Activated naive CD4-positive, alpha-beta T cell treated with anti-CD3 and anti-CD28 coated beads for 36 hours (primary cell): ENCODE measurements at regions not wholly inside any gene's neighbourhood (a gene's known extent, or its start where the extent isn't known, plus 50 kb on each side); places are given as distances from the start of the nearest gene placed in this dataset.

Experiments
- CTCF ChIA-PET: fragments of 350-600 bp; sonication (Branson Sonifier 250); formaldehyde crosslinking; loops from one replicate; lab custom pipeline; 2021; ENCODE audit warnings: antibody characterized with exemption; lab: Charles Lee
- DNase-seq: peaks from one replicate; pipeline ENCODE4 v3.0.0-alpha.2; 2020
- H3K27ac Mint-ChIP-seq: one replicate; pipeline ENCODE4 v1.8.0; 2021; ENCODE audit warnings: mild to moderate bottlenecking, mixed read lengths
- H3K27me3 Mint-ChIP-seq: one replicate; pipeline ENCODE4 v1.8.0; 2021; ENCODE audit warnings: low read depth, mixed read lengths
- H3K36me3 Mint-ChIP-seq: one replicate; pipeline ENCODE4 v1.8.0; 2021; ENCODE audit warnings: low read depth, mixed read lengths
- H3K4me1 Mint-ChIP-seq: one replicate; pipeline ENCODE4 v1.8.0; 2021; ENCODE audit warnings: low read depth, mixed read lengths
- H3K4me3 Mint-ChIP-seq: one replicate; pipeline ENCODE4 v1.8.0; 2021; ENCODE audit warnings: mild to moderate bottlenecking, moderate library complexity, mixed read lengths
- H3K9me3 Mint-ChIP-seq: one replicate; pipeline ENCODE4 v1.8.0; 2021; ENCODE audit warnings: mixed read lengths
- intact Hi-C: fragments of 100-400 bp; cut with micrococcal nuclease; formaldehyde crosslinking; loops from one replicate; pipeline ENCODE4 v1.15.1; 2023

- Mint-ChIP-seq H3K4me1 (no peaks in the 10 kb centered on the region), H3K27ac (no peak overlapping the region), H3K9me3 (no peaks in the 10 kb centered on the region), H3K27me3 (peaks cover 40% of the 10 kb centered on the region), H3K4me3 (no peak overlapping the region), H3K36me3 (no peaks in the 10 kb centered on the region)
- CTCF ChIA-PET: interaction anchor here (0.7 to 3.5 kb wide), 5 partner anchors 12 to 191 kb away, joined by 3 to 26 read pairs (median 6); no protein-coding TSS in a partner anchor
- DNase-seq: peak; percentile 18
- intact Hi-C loops: no loop called here
Observed at GRCh38 chr15:77819851-77820728, 187.4 kb upstream of the LINGO1 start.

GRCh38 chr15:77819048-77819850 lies 186.5 kb upstream of the LINGO1 start:
- CTCF ChIA-PET: no interaction called here
- DNase-seq: no peak
- Mint-ChIP-seq H3K4me3 (no peak overlapping the region), H3K27me3 (peaks cover 40% of the 10 kb centered on the region), H3K27ac (no peak overlapping the region), H3K36me3 (no peaks in the 10 kb centered on the region), H3K9me3 (no peaks in the 10 kb centered on the region), H3K4me1 (no peaks in the 10 kb centered on the region)
- intact Hi-C loops: no loop called here

GRCh38 chr15:77818484-77819047 lies 185.9 kb upstream of the LINGO1 start:
- CTCF ChIA-PET: no interaction called here
- Mint-ChIP-seq H3K27me3 (peaks cover 40% of the 10 kb centered on the region), H3K4me3 (no peak overlapping the region), H3K9me3 (no peaks in the 10 kb centered on the region), H3K36me3 (no peaks in the 10 kb centered on the region), H3K4me1 (no peaks in the 10 kb centered on the region), H3K27ac (no peak overlapping the region)
- intact Hi-C loops: no loop called here
- no peak for DNase-seq

GRCh38 chr15:77817434-77817833 lies 184.7 kb upstream of the LINGO1 start:
- DNase-seq: no peak
- Mint-ChIP-seq H3K9me3 (no peaks in the 10 kb centered on the region), H3K27ac (no peak overlapping the region), H3K36me3 (no peaks in the 10 kb centered on the region), H3K4me1 (no peaks in the 10 kb centered on the region), H3K27me3 (peaks cover 39% of the 10 kb centered on the region), H3K4me3 (no peak overlapping the region)
- intact Hi-C loops: no loop called here
- CTCF ChIA-PET: interaction anchor here (1.0 kb wide), 1 partner anchor 12 kb away, joined by 3 read pairs; no protein-coding TSS in a partner anchor

GRCh38 chr15:77816983-77817382 lies 184.3 kb upstream of the LINGO1 start:
- H3K4me3 Mint-ChIP-seq: no peak overlapping the region

GRCh38 chr15:77815015-77815414 lies 182.3 kb upstream of the LINGO1 start:
- peaks cover 19% of the 10 kb centered on the region for H3K27me3 Mint-ChIP-seq
- no peaks in the 10 kb centered on the region for H3K36me3 Mint-ChIP-seq
- no peak overlapping the region for H3K27ac Mint-ChIP-seq
- H3K4me1 Mint-ChIP-seq: no peaks in the 10 kb centered on the region
- H3K4me3 Mint-ChIP-seq: no peak overlapping the region
- intact Hi-C loops: no loop called here
- no peak for DNase-seq
- H3K9me3 Mint-ChIP-seq: no peaks in the 10 kb centered on the region
- CTCF ChIA-PET: no interaction called here

More at GRCh38 chr15:77816983-77817382, 184.3 kb upstream of the LINGO1 start:
- Mint-ChIP-seq H3K4me1 (no peaks in the 10 kb centered on the region), H3K36me3 (no peaks in the 10 kb centered on the region), H3K27ac (no peak overlapping the region), H3K9me3 (no peaks in the 10 kb centered on the region), H3K27me3 (peaks cover 34% of the 10 kb centered on the region)
- CTCF ChIA-PET: interaction anchor here (1.0 kb wide), 1 partner anchor 12 kb away, joined by 3 read pairs; no protein-coding TSS in a partner anchor
- intact Hi-C loops: no loop called here
- no peak for DNase-seq

- intact Hi-C loops: no loop called here
- Mint-ChIP-seq H3K4me1 (no peaks in the 10 kb centered on the region), H3K36me3 (no peaks in the 10 kb centered on the region), H3K27ac (no peak overlapping the region), H3K9me3 (no peaks in the 10 kb centered on the region), H3K4me3 (no peak overlapping the region), H3K27me3 (peaks cover 13% of the 10 kb centered on the region)
- CTCF ChIA-PET: no interaction called here
- no peak for DNase-seq
Observed at GRCh38 chr15:77812664-77813063, 180.0 kb upstream of the LINGO1 start.

GRCh38 chr15:77811270-77811669 lies 178.6 kb upstream of the LINGO1 start:
- peaks cover 4% of the 10 kb centered on the region for H3K27me3 Mint-ChIP-seq
- no peaks in the 10 kb centered on the region for H3K4me1 Mint-ChIP-seq
- H3K36me3 Mint-ChIP-seq: no peaks in the 10 kb centered on the region
- DNase-seq: no peak
- no peaks in the 10 kb centered on the region for H3K9me3 Mint-ChIP-seq
- intact Hi-C loops: no loop called here
- no peak overlapping the region for H3K27ac Mint-ChIP-seq
- CTCF ChIA-PET: no interaction called here
- no peak overlapping the region for H3K4me3 Mint-ChIP-seq

GRCh38 chr15:77810130-77810571 lies 177.4 kb upstream of the LINGO1 start:
- no peaks in the 10 kb centered on the region for H3K36me3 Mint-ChIP-seq
- H3K27me3 Mint-ChIP-seq: no peaks in the 10 kb centered on the region
- H3K9me3 Mint-ChIP-seq: no peaks in the 10 kb centered on the region
- H3K4me3 Mint-ChIP-seq: no peak overlapping the region
- H3K27ac Mint-ChIP-seq: no peak overlapping the region
- CTCF ChIA-PET: no interaction called here
- no peaks in the 10 kb centered on the region for H3K4me1 Mint-ChIP-seq
- no peak for DNase-seq
- intact Hi-C loops: no loop called here

- H3K4me3 Mint-ChIP-seq: no peak overlapping the region
- no peaks in the 10 kb centered on the region for H3K36me3 Mint-ChIP-seq
- H3K27ac Mint-ChIP-seq: no peak overlapping the region
Observed at GRCh38 chr15:77808581-77809177, 176.0 kb upstream of the LINGO1 start.

GRCh38 chr15:77808075-77808474 lies 175.4 kb upstream of the LINGO1 start:
- H3K27ac Mint-ChIP-seq: no peak overlapping the region
- no peaks in the 10 kb centered on the region for H3K27me3 Mint-ChIP-seq
- DNase-seq: no peak
- no peaks in the 10 kb centered on the region for H3K4me1 Mint-ChIP-seq
- no peak overlapping the region for H3K4me3 Mint-ChIP-seq
- H3K36me3 Mint-ChIP-seq: no peaks in the 10 kb centered on the region
- CTCF ChIA-PET: no interaction called here
- no peaks in the 10 kb centered on the region for H3K9me3 Mint-ChIP-seq
- intact Hi-C loops: no loop called here

More at GRCh38 chr15:77808581-77809177, 176.0 kb upstream of the LINGO1 start:
- no peaks in the 10 kb centered on the region for H3K4me1 Mint-ChIP-seq
- no peak for DNase-seq
- CTCF ChIA-PET: no interaction called here
- H3K27me3 Mint-ChIP-seq: no peaks in the 10 kb centered on the region
- no peaks in the 10 kb centered on the region for H3K9me3 Mint-ChIP-seq
- intact Hi-C loops: no loop called here

- H3K27me3 Mint-ChIP-seq: no peaks in the 10 kb centered on the region
- intact Hi-C loops: no loop called here
- no peak overlapping the region for H3K4me3 Mint-ChIP-seq
- no peak overlapping the region for H3K27ac Mint-ChIP-seq
- no peaks in the 10 kb centered on the region for H3K36me3 Mint-ChIP-seq
- DNase-seq: no peak
- H3K9me3 Mint-ChIP-seq: no peaks in the 10 kb centered on the region
- CTCF ChIA-PET: interaction anchor here (1.2 kb wide), 1 partner anchor 171 kb away, joined by 3 read pairs; no protein-coding TSS in a partner anchor
- H3K4me1 Mint-ChIP-seq: no peaks in the 10 kb centered on the region
Observed at GRCh38 chr15:77807611-77808010, 174.9 kb upstream of the LINGO1 start.
